Spleen (tissue), 11 donors: ENCODE measurements at regions not wholly inside any gene's neighbourhood (a gene's known extent, or its start where the extent isn't known, plus 50 kb on each side); places are given as distances from the start of the nearest gene placed in this dataset.

Experiments
- DNase-seq: peaks from one replicate; pipeline ENCODE4 v3.0.0-alpha.2; 2020
- H3K27ac ChIP-seq, 8 donors: fragments of 200-600 bp; sonication (generic) in 7 of 8; 1 replicate in 4 of 8; 2 replicates in 4 of 8; pipeline versions ENCODE4 v1.5.0 to v1.8.0; 2016 to 2021; ENCODE audit warnings: inconsistent platforms in 4 of 8, mild to moderate bottlenecking in 4 of 8, moderate library complexity in 1 of 8
- H3K27me3 ChIP-seq, 7 donors: fragments of 200-600 bp; sonication (generic) in 6 of 7; replicated peaks in 1 of 7; 1 replicate in 4 of 7; 2 replicates in 3 of 7; pipeline versions ENCODE4 v1.5.0 to v1.8.0; 2016 to 2021; ENCODE audit warnings: inconsistent platforms in 3 of 7, mild to moderate bottlenecking in 1 of 7
- H3K36me3 ChIP-seq, 6 donors: fragments of 200-600 bp; sonication (generic) in 5 of 6; 1 replicate in 4 of 6; 2 replicates in 2 of 6; pipeline versions ENCODE4 v1.5.0 to v1.8.0; 2016 to 2021; ENCODE audit warnings: inconsistent platforms in 2 of 6
- H3K4me1 ChIP-seq, 6 donors: fragments of 200-600 bp; sonication (generic) in 5 of 6; 1 replicate in 3 of 6; 2 replicates in 3 of 6; pipeline versions ENCODE4 v1.5.0 to v1.8.0; 2016 to 2021; ENCODE audit warnings: inconsistent platforms in 3 of 6
- H3K4me3 ChIP-seq, 8 donors: fragments of 200-600 bp; sonication (generic) in 7 of 8; 1 replicate in 4 of 8; 2 replicates in 4 of 8; pipeline versions ENCODE4 v1.5.0 to v1.8.0; 2016 to 2021; ENCODE audit warnings: inconsistent platforms in 4 of 8, mild to moderate bottlenecking in 4 of 8, moderate library complexity in 2 of 8
- H3K9me3 ChIP-seq, 8 donors: fragments of 200-600 bp; sonication (generic) in 7 of 8; 1 replicate in 4 of 8; 2 replicates in 4 of 8; pipeline versions ENCODE4 v1.5.0 to v1.8.0; 2016 to 2021; ENCODE audit warnings: inconsistent platforms in 4 of 8
- POLR2A ChIP-seq, 3 donors: fragments of 450-650 bp; IDR thresholded peaks; one replicate each; pipeline ENCODE4 v1.5.1; 2017; ENCODE audit warnings: antibody characterized with exemption in 3 of 3, mild to moderate bottlenecking in 1 of 3
- POLR2AphosphoS5 ChIP-seq, 3 donors: sonication (generic); formaldehyde crosslinking; IDR thresholded peaks; one replicate each; pipeline ENCODE4 v1.5.1; 2017; ENCODE audit warnings: antibody characterized with exemption in 3 of 3
- WGBS, 5 donors: extraction: QIAGEN DNeasy Blood & Tissue Kit in 3 of 5; methylation state at CpG; one replicate each; pipeline versions ENCODE4 v1.1.5 to v1.1.7; 2013 to 2018; 5-methylcytosine and 5-hydroxymethylcytosine counted together
- intact Hi-C: fragments of 100-400 bp; cut with DNase I; formaldehyde crosslinking; loops from one replicate; pipeline ENCODE4 v1.15.0; 2023; ENCODE audit warnings: low total_unique reads
- TF ChIP-seq, protein P1 (sequence below), 11 experiments: fragments of 200-600 bp in 7 of 11; fragments of 450-650 bp in 4 of 11; sonication (generic) in 4 of 11; IDR thresholded peaks in 8 of 11; conservative IDR thresholded peaks in 3 of 11; 1 replicate in 7 of 11; 2 replicates in 4 of 11; pipeline versions ENCODE4 v1.4.0 to v1.8.0; 2016 to 2021; ENCODE audit warnings: antibody characterized with exemption in 11 of 11, inconsistent platforms in 4 of 11, mild to moderate bottlenecking in 1 of 11
- donor health status: healthy with polysubstance abuse.
- donor health status: DM: no; HTN: no; CAD: no; lungs with moderate emphysema.
- donor health status: DM: no; HTN: no; CAD: no.
- donor health status: Bipolar disorder and iron deficiency.
- donor health status: healthy.
- donor health status: DM: no; HTN: no; CAD: no.
- donor health status: DM: yes; HTN: yes; CAD: no.

DNA sequence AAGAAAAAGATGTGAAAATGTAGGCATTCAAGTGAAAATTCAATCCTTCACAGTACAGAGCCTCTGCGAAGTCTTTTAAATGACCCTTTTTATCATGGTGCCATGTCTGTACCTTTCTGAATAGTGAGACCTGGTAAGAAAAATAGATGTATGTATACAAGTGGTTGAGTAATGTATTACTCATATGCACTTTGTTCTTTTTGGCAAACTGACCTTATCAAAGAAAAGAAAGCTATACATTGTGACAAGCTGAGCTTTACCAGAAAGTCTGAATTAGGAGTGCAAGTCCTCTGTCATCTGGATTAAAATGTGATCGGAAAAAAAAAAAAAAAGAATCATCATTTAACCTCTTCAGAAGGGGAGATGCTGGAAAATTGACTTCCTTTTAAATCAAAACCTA is 356.4 kb upstream of the CCNH start:
- peaks cover 0 to 42% (median 15%) of the 10 kb centered on the region in 7 donors for H3K27me3 ChIP-seq
- no peaks in the 10 kb centered on the region for H3K9me3 ChIP-seq
- H3K27ac ChIP-seq: no peak overlapping the region
- WGBS, 5 donors: 74 to 93% (median 85%) methylated on average over 2 of the region's 2 CpGs
- no peak overlapping the region for H3K4me3 ChIP-seq
- intact Hi-C loops: no loop called here
- DNase-seq: no peak
- TF ChIP-seq, protein P1, sequence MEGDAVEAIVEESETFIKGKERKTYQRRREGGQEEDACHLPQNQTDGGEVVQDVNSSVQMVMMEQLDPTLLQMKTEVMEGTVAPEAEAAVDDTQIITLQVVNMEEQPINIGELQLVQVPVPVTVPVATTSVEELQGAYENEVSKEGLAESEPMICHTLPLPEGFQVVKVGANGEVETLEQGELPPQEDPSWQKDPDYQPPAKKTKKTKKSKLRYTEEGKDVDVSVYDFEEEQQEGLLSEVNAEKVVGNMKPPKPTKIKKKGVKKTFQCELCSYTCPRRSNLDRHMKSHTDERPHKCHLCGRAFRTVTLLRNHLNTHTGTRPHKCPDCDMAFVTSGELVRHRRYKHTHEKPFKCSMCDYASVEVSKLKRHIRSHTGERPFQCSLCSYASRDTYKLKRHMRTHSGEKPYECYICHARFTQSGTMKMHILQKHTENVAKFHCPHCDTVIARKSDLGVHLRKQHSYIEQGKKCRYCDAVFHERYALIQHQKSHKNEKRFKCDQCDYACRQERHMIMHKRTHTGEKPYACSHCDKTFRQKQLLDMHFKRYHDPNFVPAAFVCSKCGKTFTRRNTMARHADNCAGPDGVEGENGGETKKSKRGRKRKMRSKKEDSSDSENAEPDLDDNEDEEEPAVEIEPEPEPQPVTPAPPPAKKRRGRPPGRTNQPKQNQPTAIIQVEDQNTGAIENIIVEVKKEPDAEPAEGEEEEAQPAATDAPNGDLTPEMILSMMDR (IDR thresholded peaks at IDR 0.05 in 8 of 11, conservative IDR thresholded peaks at IDR 0.05 in 3 of 11): no peak
- TF ChIP-seq POLR2AphosphoS5 (IDR thresholded peaks at IDR 0.05) (no peak), POLR2A (IDR thresholded peaks at IDR 0.05) (no peak)
- H3K36me3 ChIP-seq: no peaks in the 10 kb centered on the region
- no peaks in the 10 kb centered on the region for H3K4me1 ChIP-seq

DNA sequence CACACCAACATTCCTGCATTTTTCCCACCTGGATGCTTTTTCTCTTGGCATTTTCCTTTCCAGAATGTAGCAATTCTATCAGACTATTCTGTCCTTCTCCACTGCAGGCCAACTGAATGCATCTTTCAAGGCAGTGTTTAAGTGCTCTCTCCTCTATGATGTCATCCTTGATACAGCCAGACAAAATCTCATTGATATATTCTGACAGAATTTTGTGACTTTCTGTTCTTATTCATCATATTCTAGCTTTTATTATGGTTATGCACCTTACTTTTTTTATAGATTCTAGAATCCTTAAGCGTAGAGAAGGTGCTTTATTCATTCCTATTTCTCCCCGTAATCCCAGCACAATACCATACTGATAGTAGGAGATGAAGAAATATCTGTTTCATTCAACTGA is 355.5 kb upstream of the CCNH start:
- TF ChIP-seq, protein P1 (IDR thresholded peaks at IDR 0.05 in 8 of 11, conservative IDR thresholded peaks at IDR 0.05 in 3 of 11): no peak
- TF ChIP-seq POLR2AphosphoS5 (IDR thresholded peaks at IDR 0.05) (no peak), POLR2A (IDR thresholded peaks at IDR 0.05) (no peak)
- intact Hi-C loops: no loop called here
- H3K4me3 ChIP-seq: no peak overlapping the region
- H3K4me1 ChIP-seq: no peaks in the 10 kb centered on the region
- no peak for DNase-seq
- 90 to 94% (median 93%) methylated on average over 2 of the region's 2 CpGs for WGBS, 5 donors
- H3K36me3 ChIP-seq: no peaks in the 10 kb centered on the region
- H3K9me3 ChIP-seq: no peaks in the 10 kb centered on the region
- H3K27ac ChIP-seq: no peak overlapping the region
- H3K27me3 ChIP-seq: peaks cover 0 to 39% (median 15%) of the 10 kb centered on the region in 7 donors

DNA sequence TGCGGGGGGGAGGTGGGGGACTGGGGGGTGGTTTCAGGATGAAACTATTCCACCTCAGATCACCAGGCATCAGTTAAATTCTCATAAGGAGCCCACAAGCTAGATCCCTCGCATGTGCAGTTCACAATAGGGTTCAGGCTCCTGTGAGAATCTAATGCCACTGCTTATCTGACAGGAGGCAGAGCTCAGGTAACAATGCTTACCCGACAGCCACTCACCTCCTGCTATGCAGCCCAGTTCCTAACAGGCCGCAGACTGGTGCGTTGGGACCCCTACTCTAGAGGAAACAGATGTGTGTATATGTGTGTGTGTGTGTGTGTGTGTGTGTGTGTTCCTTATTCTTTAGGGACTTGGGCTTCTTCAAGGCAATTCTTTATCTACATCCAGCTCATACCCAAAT is 352.3 kb upstream of the CCNH start:
- no peak overlapping the region for H3K4me3 ChIP-seq
- H3K4me1 ChIP-seq: no peaks in the 10 kb centered on the region
- no peak overlapping the region for H3K27ac ChIP-seq
- DNase-seq: no peak
- no peaks in the 10 kb centered on the region for H3K9me3 ChIP-seq
- intact Hi-C loops: no loop called here
- no peaks in the 10 kb centered on the region for H3K36me3 ChIP-seq
- WGBS, 5 donors: 47 to 67% (median 53%) methylated on average over 5 of the region's 5 CpGs
- TF ChIP-seq POLR2A (IDR thresholded peaks at IDR 0.05) (no peak), POLR2AphosphoS5 (IDR thresholded peaks at IDR 0.05) (no peak)
- TF ChIP-seq, protein P1 (IDR thresholded peaks at IDR 0.05 in 8 of 11, conservative IDR thresholded peaks at IDR 0.05 in 3 of 11): no peak
- H3K27me3 ChIP-seq: peaks cover 0 to 13% (median 0%) of the 10 kb centered on the region in 7 donors

DNA sequence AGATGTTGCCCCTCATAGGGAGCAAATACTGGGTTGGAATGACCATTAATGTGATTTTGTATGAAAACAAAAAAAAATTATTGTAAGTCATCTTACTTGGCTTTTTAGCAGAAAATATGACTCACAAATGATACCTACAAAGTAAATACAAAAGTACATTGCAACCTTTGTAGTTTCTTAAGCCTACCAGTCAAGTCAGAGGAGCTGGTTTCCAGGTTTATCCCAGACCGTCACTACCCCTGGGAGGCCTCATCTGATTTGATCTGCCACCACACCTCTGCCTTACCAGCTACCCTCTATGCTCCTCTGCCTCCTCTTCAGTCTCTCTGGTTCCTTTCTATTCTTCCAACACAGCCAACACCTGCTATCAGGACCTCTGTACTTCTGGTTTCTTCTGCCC is 349.9 kb upstream of the CCNH start:
- 61 to 94% (median 69%) methylated on average over 1 of the region's 1 CpG for WGBS, 5 donors
- DNase-seq: no peak
- intact Hi-C loops: no loop called here
- no peak overlapping the region for H3K27ac ChIP-seq
- no peaks in the 10 kb centered on the region for H3K4me1 ChIP-seq
- H3K9me3 ChIP-seq: no peaks in the 10 kb centered on the region
- H3K36me3 ChIP-seq: no peaks in the 10 kb centered on the region
- peaks cover 0 to 8% (median 0%) of the 10 kb centered on the region in 7 donors for H3K27me3 ChIP-seq
- H3K4me3 ChIP-seq: no peak overlapping the region
- no peak for TF ChIP-seq POLR2A (IDR thresholded peaks at IDR 0.05)
- TF ChIP-seq, protein P1 (IDR thresholded peaks at IDR 0.05 in 8 of 11, conservative IDR thresholded peaks at IDR 0.05 in 3 of 11): no peak
- TF ChIP-seq POLR2AphosphoS5 (IDR thresholded peaks at IDR 0.05): no peak
